ENCODE measurements at regions not wholly inside any gene's neighbourhood (a gene's known extent, or its start where the extent isn't known, plus 50 kb on each side); places are given as distances from the start of the nearest gene placed in this dataset.

DNA sequence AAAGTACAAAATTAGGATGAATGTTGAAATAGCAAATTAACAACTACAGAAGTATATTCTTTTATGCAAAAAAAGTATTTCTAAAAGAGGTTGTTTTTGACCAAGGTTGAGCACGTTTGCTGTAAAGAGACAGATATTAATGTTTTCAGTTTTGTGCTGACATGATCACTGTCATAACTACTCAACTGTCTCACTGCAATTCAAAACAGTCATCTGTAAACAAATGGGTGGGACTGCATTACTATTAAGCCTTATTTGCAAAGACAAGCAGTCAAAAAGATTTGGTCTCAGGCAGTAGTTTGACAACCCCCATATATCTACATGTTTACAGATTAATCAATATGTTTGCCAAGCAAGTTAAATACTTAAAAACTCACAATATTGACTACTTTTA is 109.1 kb upstream of the ZNF385D start:
- no peak overlapping the region for H3K4me3 ChIP-seq (ENCODE audit: low read depth, low read length)
- TF ChIP-seq CTCF (IDR thresholded peaks at IDR 0.05; ENCODE audit: control insufficient read depth, extremely low read depth, insufficient read depth), result no peak
- no peak for DNase-seq (ENCODE audit: low read depth)

- no peak for TF ChIP-seq CTCF (IDR thresholded peaks at IDR 0.05; ENCODE audit: control insufficient read depth, extremely low read depth, insufficient read depth)
- no peak overlapping the region for H3K4me3 ChIP-seq (ENCODE audit: low read depth, low read length)
- DNase-seq (ENCODE audit: low read depth), result no peak
These were observed 109.6 kb upstream of the ZNF385D start for GRCh38 chr3:21860657-21861056.

DNA sequence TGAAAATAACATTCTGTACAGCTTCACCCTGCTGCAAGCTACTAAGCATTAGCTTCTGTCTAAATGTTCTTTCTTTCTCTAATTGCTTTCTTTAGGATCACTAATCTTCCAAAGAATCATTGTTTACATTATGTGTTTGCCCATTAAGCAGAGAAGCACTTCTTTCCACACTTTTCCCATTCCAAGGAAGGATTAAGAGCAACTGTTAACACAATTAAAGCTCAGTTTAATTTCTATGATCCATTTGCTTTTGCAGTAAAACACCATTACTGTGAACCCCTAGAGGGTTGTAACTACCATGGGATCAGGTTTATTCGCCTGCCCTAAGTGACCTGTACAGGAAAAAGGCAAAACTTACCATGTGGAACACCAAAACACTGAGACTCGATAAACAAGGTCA is 125.8 kb upstream of the ZNF385D start:
- H3K4me3 ChIP-seq (ENCODE audit: low read depth, low read length), result no peak overlapping the region
- DNase-seq (ENCODE audit: low read depth), result no peak
- TF ChIP-seq CTCF (IDR thresholded peaks at IDR 0.05; ENCODE audit: control insufficient read depth, extremely low read depth, insufficient read depth), result no peak

GRCh38 chr3:21877214-21877754 is 126.3 kb upstream of the ZNF385D start:
- H3K4me3 ChIP-seq (ENCODE audit: low read depth, low read length), result no peak overlapping the region
- no peak for TF ChIP-seq CTCF (IDR thresholded peaks at IDR 0.05; ENCODE audit: control insufficient read depth, extremely low read depth, insufficient read depth)
- no peak for DNase-seq (ENCODE audit: low read depth)

DNA sequence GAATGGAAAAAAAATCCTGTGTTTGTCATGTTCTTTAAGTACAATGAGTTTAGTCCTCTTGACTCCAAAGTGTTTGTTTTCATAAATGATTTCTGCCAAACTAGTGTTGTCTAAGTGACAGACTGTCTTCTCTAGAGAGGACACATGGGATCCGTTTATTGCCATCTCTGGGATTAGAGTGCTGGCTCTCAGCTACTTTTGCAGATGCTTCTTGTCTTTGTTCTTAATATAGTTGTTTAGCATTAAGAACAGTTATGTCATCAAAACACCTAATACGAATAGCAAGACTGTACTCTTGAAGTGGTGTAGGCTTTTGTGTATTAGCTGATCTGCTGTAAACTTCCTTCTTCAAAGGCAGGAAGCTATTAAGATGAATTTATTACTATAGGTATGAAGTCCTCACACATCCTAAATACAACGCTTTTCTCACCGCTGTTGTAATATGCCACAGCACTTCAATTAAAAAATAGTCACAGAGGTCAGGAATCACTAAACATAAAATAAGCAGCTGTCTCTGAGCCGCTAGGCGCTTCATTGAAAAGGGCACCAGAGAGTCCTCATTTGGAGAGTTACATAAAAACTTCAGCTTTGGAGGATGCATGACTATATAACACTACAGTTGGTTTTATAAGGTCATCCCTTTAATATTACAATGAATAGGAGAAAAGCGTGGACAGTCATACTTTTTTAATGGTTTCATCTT is 128.3 kb upstream of the ZNF385D start:
- no peak overlapping the region for H3K4me3 ChIP-seq (ENCODE audit: low read depth, low read length)
- TF ChIP-seq CTCF (IDR thresholded peaks at IDR 0.05; ENCODE audit: control insufficient read depth, extremely low read depth, insufficient read depth), result no peak
- DNase-seq (ENCODE audit: low read depth), result no peak

DNA sequence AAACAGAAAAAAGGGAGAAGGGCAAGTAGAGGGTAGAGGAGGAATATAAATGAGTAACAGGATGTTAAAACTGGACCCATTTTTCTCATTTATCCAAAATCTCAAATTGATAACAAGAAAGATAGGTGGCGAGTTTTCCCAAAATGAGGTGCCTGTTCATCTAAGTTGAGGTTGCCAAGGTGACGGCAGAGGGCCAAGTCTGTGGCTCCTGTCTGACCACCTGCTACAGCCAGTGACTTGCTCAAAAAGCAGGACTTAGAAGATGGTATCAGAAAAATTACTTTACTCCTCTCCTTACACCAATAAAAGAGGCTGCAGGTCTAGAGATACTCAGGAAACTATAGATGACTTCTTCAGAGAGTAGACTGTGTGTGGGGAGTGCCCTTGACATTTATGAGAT is 137.6 kb upstream of the ZNF385D start:
- TF ChIP-seq CTCF (IDR thresholded peaks at IDR 0.05; ENCODE audit: control insufficient read depth, extremely low read depth, insufficient read depth), result no peak
- H3K4me3 ChIP-seq (ENCODE audit: low read depth, low read length), result no peak overlapping the region
- DNase-seq (ENCODE audit: low read depth), result no peak

GRCh38 chr3:21889166-21889565 is 138.2 kb upstream of the ZNF385D start:
- DNase-seq (ENCODE audit: low read depth), result no peak
- no peak overlapping the region for H3K4me3 ChIP-seq (ENCODE audit: low read depth, low read length)
- no peak for TF ChIP-seq CTCF (IDR thresholded peaks at IDR 0.05; ENCODE audit: control insufficient read depth, extremely low read depth, insufficient read depth)

Measured in LNCaP clone FGC (cell line).